MCF 10A (cell line): ENCODE measurements at regions not wholly inside any gene's neighbourhood (a gene's known extent, or its start where the extent isn't known, plus 50 kb on each side); places are given as distances from the start of the nearest gene placed in this dataset.

Experiments used
- BruUV-seq: library from RNA; stranded (reverse); fragments of 400-500 nt; replicated peaks from 2 replicates; lab custom pipeline; 2021; lab: Mats Ljungman, UMichigan
- CTCF ChIA-PET: fragments of 300-600 bp; sonication (Branson Sonifier 250); formaldehyde crosslinking; extraction: SDS; loops from one replicate; lab custom pipeline; 2021; ENCODE audit warnings: antibody characterized with exemption, inconsistent platforms; lab: Yijun Ruan, JAX
- POLR2A ChIA-PET: fragments of 300-600, 350-650 bp; sonication (Branson Sonifier 250); formaldehyde crosslinking; extraction: SDS; loops from one replicate; lab custom pipeline; 2020; ENCODE audit warnings: antibody characterized with exemption, inconsistent platforms; lab: Yijun Ruan, JAX
- DNase-seq: peaks from one replicate; pipeline ENCODE4 v3.0.0-alpha.2; 2018; ENCODE audit not compliant: unreplicated experiment
- H3K27ac Mint-ChIP-seq: one replicate; pipeline ENCODE4 v1.8.0; 2022; ENCODE audit warnings: mild to moderate bottlenecking, low read depth, mixed read lengths; ENCODE audit not compliant: unreplicated experiment
- H3K27me3 Mint-ChIP-seq: one replicate; pipeline ENCODE4 v1.8.0; 2022; ENCODE audit warnings: mixed read lengths; ENCODE audit not compliant: insufficient read depth, unreplicated experiment
- H3K36me3 Mint-ChIP-seq: one replicate; pipeline ENCODE4 v1.8.0; 2022; ENCODE audit warnings: mild to moderate bottlenecking, moderate library complexity, mixed read lengths; ENCODE audit not compliant: insufficient read depth, unreplicated experiment
- H3K4me1 Mint-ChIP-seq: one replicate; pipeline ENCODE4 v1.8.0; 2022; ENCODE audit warnings: mixed read lengths; ENCODE audit not compliant: insufficient read depth, unreplicated experiment
- H3K4me3 Mint-ChIP-seq: one replicate; pipeline ENCODE4 v1.8.0; 2022; ENCODE audit warnings: mild to moderate bottlenecking, moderate library complexity, mixed read lengths; ENCODE audit not compliant: unreplicated experiment
- H3K9me3 Mint-ChIP-seq: one replicate; pipeline ENCODE4 v1.8.0; 2022; ENCODE audit warnings: mixed read lengths; ENCODE audit not compliant: unreplicated experiment
- CTCF ChIP-seq: fragments of 200-600 bp; IDR thresholded peaks from one replicate; pipeline ENCODE4 v1.8.0; 2022; ENCODE audit warnings: antibody characterized with exemption, mild to moderate bottlenecking; ENCODE audit not compliant: unreplicated experiment
- intact Hi-C: fragments of 100-400 bp; cut with micrococcal nuclease; formaldehyde crosslinking; loops from 2 replicates; pipeline ENCODE4 v1.14.1; 2022

- Mint-ChIP-seq H3K4me1 (no peaks in the 10 kb centered on the region), H3K4me3 (no peak overlapping the region), H3K27me3 (no peaks in the 10 kb centered on the region), H3K36me3 (no peaks in the 10 kb centered on the region), H3K9me3 (no peaks in the 10 kb centered on the region), H3K27ac (no peak overlapping the region)
- BruUV-seq = no TSS peak
- no peak for TF ChIP-seq CTCF
- intact Hi-C loops = no loop called here
- ChIA-PET CTCF (no interaction called here), POLR2A (interaction anchor here (1.7 kb wide), 1 partner anchor 10 kb away, joined by 3 read pairs; no protein-coding TSS in a partner anchor)
- no peak for DNase-seq
These were observed 375.1 kb downstream of the BMP4 start for GRCh38 chr14:53581504-53581903.

- Mint-ChIP-seq H3K4me1 (no peaks in the 10 kb centered on the region), H3K36me3 (no peaks in the 10 kb centered on the region), H3K27me3 (no peaks in the 10 kb centered on the region), H3K9me3 (no peaks in the 10 kb centered on the region), H3K4me3 (no peak overlapping the region), H3K27ac (no peak overlapping the region)
- intact Hi-C loops = no loop called here
- POLR2A ChIA-PET = interaction anchor here (1.4 kb wide), 1 partner anchor 10 kb away, joined by 3 read pairs; no protein-coding TSS in a partner anchor
- CTCF ChIA-PET = interaction anchor here (1.1 to 1.3 kb wide), 3 partner anchors 18 to 776 kb away, joined by 3 to 4 read pairs (median 4); no protein-coding TSS in a partner anchor
- no TSS peak for BruUV-seq
- no peak for DNase-seq
- TF ChIP-seq CTCF = no peak
These were observed 384.8 kb downstream of the BMP4 start for GRCh38 chr14:53571641-53572328.

GRCh38 chr14:53570411-53571387 is 385.9 kb downstream of the BMP4 start:
- BruUV-seq = no TSS peak
- Mint-ChIP-seq H3K4me1 (no peaks in the 10 kb centered on the region), H3K36me3 (no peaks in the 10 kb centered on the region), H3K4me3 (no peak overlapping the region), H3K27ac (no peak overlapping the region), H3K9me3 (no peaks in the 10 kb centered on the region), H3K27me3 (no peaks in the 10 kb centered on the region)
- no peak for TF ChIP-seq CTCF
- no peak for DNase-seq
- intact Hi-C loops = no loop called here
- CTCF ChIA-PET = interaction anchor here (0.6 to 1.2 kb wide), 4 partner anchors 17 to 264 kb away, joined by 3 to 4 read pairs (median 4); no protein-coding TSS in a partner anchor
- POLR2A ChIA-PET = interaction anchor here (1.1 to 1.4 kb wide), 2 partner anchors 11 to 16 kb away, joined by 3 read pairs; no protein-coding TSS in a partner anchor

GRCh38 chr14:53569446-53569845 is 387.2 kb downstream of the BMP4 start:
- Mint-ChIP-seq H3K36me3 (no peaks in the 10 kb centered on the region), H3K9me3 (no peaks in the 10 kb centered on the region), H3K4me1 (no peaks in the 10 kb centered on the region), H3K4me3 (no peak overlapping the region), H3K27ac (no peak overlapping the region), H3K27me3 (no peaks in the 10 kb centered on the region)
- TF ChIP-seq CTCF = no peak
- CTCF ChIA-PET = interaction anchor here (0.7 kb wide), 1 partner anchor 490 kb away, joined by 3 read pairs; no protein-coding TSS in a partner anchor
- intact Hi-C loops = no loop called here
- no peak for DNase-seq
- POLR2A ChIA-PET = interaction anchor here (1.1 kb wide), 1 partner anchor 18 kb away, joined by 3 read pairs; no protein-coding TSS in a partner anchor
- no TSS peak for BruUV-seq
